Spleen (tissue), 11 donors: ENCODE measurements at regions not wholly inside any gene's neighbourhood (a gene's known extent, or its start where the extent isn't known, plus 50 kb on each side); places are given as distances from the start of the nearest gene placed in this dataset.

Experiments
- DNase-seq: peaks from one replicate; pipeline ENCODE4 v3.0.0-alpha.2; 2020
- H3K27ac ChIP-seq, 8 donors: fragments of 200-600 bp; sonication (generic) in 7 of 8; 1 replicate in 4 of 8; 2 replicates in 4 of 8; pipeline versions ENCODE4 v1.5.0 to v1.8.0; 2016 to 2021; ENCODE audit warnings: inconsistent platforms in 4 of 8, mild to moderate bottlenecking in 4 of 8, moderate library complexity in 1 of 8
- H3K27me3 ChIP-seq, 7 donors: fragments of 200-600 bp; sonication (generic) in 6 of 7; replicated peaks in 1 of 7; 1 replicate in 4 of 7; 2 replicates in 3 of 7; pipeline versions ENCODE4 v1.5.0 to v1.8.0; 2016 to 2021; ENCODE audit warnings: inconsistent platforms in 3 of 7, mild to moderate bottlenecking in 1 of 7
- H3K36me3 ChIP-seq, 6 donors: fragments of 200-600 bp; sonication (generic) in 5 of 6; 1 replicate in 4 of 6; 2 replicates in 2 of 6; pipeline versions ENCODE4 v1.5.0 to v1.8.0; 2016 to 2021; ENCODE audit warnings: inconsistent platforms in 2 of 6
- H3K4me1 ChIP-seq, 6 donors: fragments of 200-600 bp; sonication (generic) in 5 of 6; 1 replicate in 3 of 6; 2 replicates in 3 of 6; pipeline versions ENCODE4 v1.5.0 to v1.8.0; 2016 to 2021; ENCODE audit warnings: inconsistent platforms in 3 of 6
- H3K4me3 ChIP-seq, 8 donors: fragments of 200-600 bp; sonication (generic) in 7 of 8; 1 replicate in 4 of 8; 2 replicates in 4 of 8; pipeline versions ENCODE4 v1.5.0 to v1.8.0; 2016 to 2021; ENCODE audit warnings: inconsistent platforms in 4 of 8, mild to moderate bottlenecking in 4 of 8, moderate library complexity in 2 of 8
- H3K9me3 ChIP-seq, 8 donors: fragments of 200-600 bp; sonication (generic) in 7 of 8; 1 replicate in 4 of 8; 2 replicates in 4 of 8; pipeline versions ENCODE4 v1.5.0 to v1.8.0; 2016 to 2021; ENCODE audit warnings: inconsistent platforms in 4 of 8
- POLR2A ChIP-seq, 3 donors: fragments of 450-650 bp; IDR thresholded peaks; one replicate each; pipeline ENCODE4 v1.5.1; 2017; ENCODE audit warnings: antibody characterized with exemption in 3 of 3, mild to moderate bottlenecking in 1 of 3
- POLR2AphosphoS5 ChIP-seq, 3 donors: sonication (generic); formaldehyde crosslinking; IDR thresholded peaks; one replicate each; pipeline ENCODE4 v1.5.1; 2017; ENCODE audit warnings: antibody characterized with exemption in 3 of 3
- WGBS, 5 donors: extraction: QIAGEN DNeasy Blood & Tissue Kit in 3 of 5; methylation state at CpG; one replicate each; pipeline versions ENCODE4 v1.1.5 to v1.1.7; 2013 to 2018; 5-methylcytosine and 5-hydroxymethylcytosine counted together
- intact Hi-C: fragments of 100-400 bp; cut with DNase I; formaldehyde crosslinking; loops from one replicate; pipeline ENCODE4 v1.15.0; 2023; ENCODE audit warnings: low total_unique reads
- TF ChIP-seq, protein P1 (sequence below), 11 experiments: fragments of 200-600 bp in 7 of 11; fragments of 450-650 bp in 4 of 11; sonication (generic) in 4 of 11; IDR thresholded peaks in 8 of 11; conservative IDR thresholded peaks in 3 of 11; 1 replicate in 7 of 11; 2 replicates in 4 of 11; pipeline versions ENCODE4 v1.4.0 to v1.8.0; 2016 to 2021; ENCODE audit warnings: antibody characterized with exemption in 11 of 11, inconsistent platforms in 4 of 11, mild to moderate bottlenecking in 1 of 11
- donor health status: healthy with polysubstance abuse.
- donor health status: DM: no; HTN: no; CAD: no; lungs with moderate emphysema.
- donor health status: DM: no; HTN: no; CAD: no.
- donor health status: Bipolar disorder and iron deficiency.
- donor health status: healthy.
- donor health status: DM: no; HTN: no; CAD: no.
- donor health status: DM: yes; HTN: yes; CAD: no.

DNA sequence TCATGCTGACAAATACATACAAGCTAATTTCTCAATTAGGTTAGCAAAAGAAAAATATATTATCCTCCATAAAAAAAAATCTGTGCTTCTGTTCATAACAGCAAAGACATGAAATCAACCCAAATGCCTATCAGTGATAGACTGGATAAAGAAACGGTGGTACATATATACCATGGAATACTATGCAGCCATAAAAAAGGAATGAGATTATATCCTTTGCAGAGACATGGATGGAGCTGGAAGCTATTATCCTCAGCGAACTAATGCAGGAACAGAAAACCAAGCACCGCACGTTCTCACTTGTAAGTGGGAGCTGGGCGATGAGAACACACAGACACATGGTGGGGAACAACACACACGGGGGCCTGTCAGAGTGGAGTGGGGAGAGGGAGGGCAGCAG is 84.0 kb upstream of the PALMD start:
- TF ChIP-seq POLR2A (IDR thresholded peaks at IDR 0.05), result no peak
- TF ChIP-seq POLR2AphosphoS5 (IDR thresholded peaks at IDR 0.05), result no peak
- TF ChIP-seq, protein P1, sequence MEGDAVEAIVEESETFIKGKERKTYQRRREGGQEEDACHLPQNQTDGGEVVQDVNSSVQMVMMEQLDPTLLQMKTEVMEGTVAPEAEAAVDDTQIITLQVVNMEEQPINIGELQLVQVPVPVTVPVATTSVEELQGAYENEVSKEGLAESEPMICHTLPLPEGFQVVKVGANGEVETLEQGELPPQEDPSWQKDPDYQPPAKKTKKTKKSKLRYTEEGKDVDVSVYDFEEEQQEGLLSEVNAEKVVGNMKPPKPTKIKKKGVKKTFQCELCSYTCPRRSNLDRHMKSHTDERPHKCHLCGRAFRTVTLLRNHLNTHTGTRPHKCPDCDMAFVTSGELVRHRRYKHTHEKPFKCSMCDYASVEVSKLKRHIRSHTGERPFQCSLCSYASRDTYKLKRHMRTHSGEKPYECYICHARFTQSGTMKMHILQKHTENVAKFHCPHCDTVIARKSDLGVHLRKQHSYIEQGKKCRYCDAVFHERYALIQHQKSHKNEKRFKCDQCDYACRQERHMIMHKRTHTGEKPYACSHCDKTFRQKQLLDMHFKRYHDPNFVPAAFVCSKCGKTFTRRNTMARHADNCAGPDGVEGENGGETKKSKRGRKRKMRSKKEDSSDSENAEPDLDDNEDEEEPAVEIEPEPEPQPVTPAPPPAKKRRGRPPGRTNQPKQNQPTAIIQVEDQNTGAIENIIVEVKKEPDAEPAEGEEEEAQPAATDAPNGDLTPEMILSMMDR (IDR thresholded peaks at IDR 0.05 in 8 of 11, conservative IDR thresholded peaks at IDR 0.05 in 3 of 11), result no peak
- Histone ChIP-seq H3K4me1 (no peaks in the 10 kb centered on the region), H3K27ac (no peak overlapping the region), H3K4me3 (no peak overlapping the region), H3K36me3 (no peaks in the 10 kb centered on the region), H3K9me3 (peaks cover 0 to 12% (median 3%) of the 10 kb centered on the region in 8 donors), H3K27me3 (no peaks in the 10 kb centered on the region)
- DNase-seq, result no peak
- intact Hi-C loops, result no loop called here
- 91 to 99% (median 93%) methylated on average over 6 of the region's 6 CpGs for WGBS, 5 donors

DNA sequence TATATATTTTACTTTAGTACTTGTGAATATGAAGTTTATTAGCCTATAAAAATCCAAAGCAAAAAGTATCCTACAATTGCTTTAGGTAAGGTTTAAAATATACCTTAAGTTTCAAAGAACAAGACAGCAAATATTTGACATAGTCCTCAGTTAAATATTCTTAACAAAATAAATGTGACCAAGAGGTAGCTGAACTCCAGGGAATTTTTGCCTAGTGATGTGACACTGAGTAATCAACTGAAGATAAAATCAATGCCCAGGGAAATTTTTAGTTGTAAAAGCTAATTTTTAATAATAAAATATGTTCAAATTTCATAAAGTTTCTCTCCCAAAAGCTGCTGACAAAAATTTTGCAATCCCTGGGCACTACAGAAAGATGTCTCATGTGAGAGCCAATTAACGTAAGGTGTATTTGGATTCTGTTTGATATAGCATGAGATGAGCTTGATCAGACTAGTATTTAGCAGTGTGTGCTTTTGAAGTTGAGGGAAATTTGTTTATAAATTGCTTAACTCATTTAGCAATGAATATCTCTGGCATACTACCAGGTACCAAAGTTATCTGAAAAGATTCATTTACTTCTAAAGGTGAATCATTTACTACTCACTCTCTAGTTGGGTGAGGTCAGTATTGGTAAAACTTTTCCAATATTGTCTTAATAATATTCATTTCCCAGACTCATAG is 80.2 kb upstream of the PALMD start:
- H3K36me3 ChIP-seq, result no peaks in the 10 kb centered on the region
- H3K9me3 ChIP-seq, result peaks cover 0 to 12% (median 3%) of the 10 kb centered on the region in 8 donors
- H3K27me3 ChIP-seq, result no peaks in the 10 kb centered on the region
- intact Hi-C loops, result no loop called here
- no peaks in the 10 kb centered on the region for H3K4me1 ChIP-seq
- 91 to 97% (median 94%) methylated on average over 1 of the region's 1 CpG for WGBS, 5 donors
- H3K27ac ChIP-seq, result no peak overlapping the region
- DNase-seq, result no peak
- no peak overlapping the region for H3K4me3 ChIP-seq
- TF ChIP-seq, protein P1 (IDR thresholded peaks at IDR 0.05 in 8 of 11, conservative IDR thresholded peaks at IDR 0.05 in 3 of 11), result no peak
- TF ChIP-seq POLR2A (IDR thresholded peaks at IDR 0.05) (no peak), POLR2AphosphoS5 (IDR thresholded peaks at IDR 0.05) (no peak)

DNA sequence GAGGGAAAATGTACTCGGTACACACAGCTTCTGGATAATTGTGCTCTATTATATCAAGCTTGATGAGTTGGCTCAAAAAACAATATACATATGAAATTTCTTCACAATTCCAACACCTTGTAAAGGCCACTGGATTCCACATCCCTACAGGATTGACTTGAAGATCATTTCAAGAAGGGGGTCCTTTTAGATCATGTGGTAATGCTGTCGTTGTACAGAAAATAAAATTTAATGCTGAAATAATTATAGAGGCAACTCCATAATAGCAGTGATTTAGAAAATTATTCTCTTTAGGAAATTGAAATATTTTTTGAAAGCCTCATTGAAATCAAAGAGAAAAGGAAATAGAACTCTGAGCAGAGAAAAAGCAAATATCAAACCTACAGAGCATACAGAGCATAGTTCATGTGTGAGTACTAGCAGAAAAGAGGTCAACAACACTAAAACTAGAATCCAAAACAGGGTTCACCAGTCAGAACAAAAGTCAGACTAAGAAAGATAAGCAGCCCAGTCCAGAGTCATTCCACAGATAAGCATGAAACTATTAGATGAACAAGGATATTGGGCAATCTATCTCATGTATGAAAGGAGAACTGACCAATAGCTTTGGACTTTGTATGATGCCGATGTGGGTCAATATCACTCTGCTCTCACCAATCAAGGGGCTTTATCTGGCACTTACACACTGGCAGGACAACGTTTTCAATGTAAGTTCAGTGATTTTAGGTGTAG is 79.5 kb upstream of the PALMD start:
- no peak for DNase-seq
- Histone ChIP-seq H3K4me1 (no peaks in the 10 kb centered on the region), H3K9me3 (peaks cover 0 to 12% (median 3%) of the 10 kb centered on the region in 8 donors), H3K27me3 (no peaks in the 10 kb centered on the region), H3K36me3 (no peaks in the 10 kb centered on the region), H3K4me3 (no peak overlapping the region), H3K27ac (no peak overlapping the region)
- TF ChIP-seq, protein P1 (IDR thresholded peaks at IDR 0.05 in 8 of 11, conservative IDR thresholded peaks at IDR 0.05 in 3 of 11), result no peak
- TF ChIP-seq POLR2AphosphoS5 (IDR thresholded peaks at IDR 0.05) (no peak), POLR2A (IDR thresholded peaks at IDR 0.05) (no peak)
- intact Hi-C loops, result no loop called here
- 75 to 84% (median 80%) methylated on average over 4 of the region's 4 CpGs for WGBS, 5 donors

DNA sequence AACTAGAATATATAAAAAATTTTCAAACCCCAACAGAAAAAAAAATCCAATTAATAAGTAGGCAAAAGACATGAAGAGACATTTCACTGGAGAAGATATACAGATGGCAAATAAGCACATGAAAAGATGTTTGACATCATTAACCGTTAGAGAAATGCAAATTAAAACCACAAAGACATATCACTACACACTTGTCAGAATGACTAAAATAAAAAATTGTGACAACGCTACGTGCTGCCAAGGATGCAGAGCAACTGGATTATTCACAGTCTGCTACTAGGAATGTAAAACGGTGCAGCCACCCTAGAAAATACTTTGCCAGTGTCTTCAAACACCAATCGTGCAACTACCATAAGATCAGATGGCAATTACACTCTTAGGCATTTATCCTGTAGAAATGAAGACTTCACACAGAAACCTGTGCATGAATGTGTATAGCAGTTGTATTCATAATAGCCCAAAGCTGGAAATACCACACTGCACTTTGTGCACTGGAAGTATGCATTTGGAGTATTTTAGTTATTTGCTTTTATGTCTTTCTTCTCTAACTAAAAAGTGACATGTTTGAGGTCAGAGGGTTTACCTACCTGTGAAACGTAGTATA is 75.3 kb upstream of the PALMD start:
- TF ChIP-seq POLR2AphosphoS5 (IDR thresholded peaks at IDR 0.05) (no peak), POLR2A (IDR thresholded peaks at IDR 0.05) (no peak)
- DNase-seq, result no peak
- WGBS, 5 donors, result 58 to 86% (median 75%) methylated on average over 6 of the region's 6 CpGs
- no peak overlapping the region for H3K4me3 ChIP-seq
- intact Hi-C loops, result no loop called here
- H3K36me3 ChIP-seq, result no peaks in the 10 kb centered on the region
- no peaks in the 10 kb centered on the region for H3K9me3 ChIP-seq
- no peaks in the 10 kb centered on the region for H3K27me3 ChIP-seq
- no peaks in the 10 kb centered on the region for H3K4me1 ChIP-seq
- H3K27ac ChIP-seq, result no peak overlapping the region
